NCI-H524 treated with DMSO at 0.1 percent for 48 hours (cell line): ENCODE measurements at regions not wholly inside any gene's neighbourhood (a gene's known extent, or its start where the extent isn't known, plus 50 kb on each side); places are given as distances from the start of the nearest gene placed in this dataset.

ENCODE experiments used
- DNase-seq: peaks from one replicate; lab custom pipeline; 2025; lab: John Stamatoyannopoulos, UW

GRCh38 chr14:53896726-53897125 lies 59.9 kb downstream of the BMP4 start:
- DNase-seq = no peak

GRCh38 chr14:53894456-53894855 lies 62.2 kb downstream of the BMP4 start:
- DNase-seq = no peak

GRCh38 chr14:53893374-53893773 lies 63.3 kb downstream of the BMP4 start:
- DNase-seq = no peak

- DNase-seq = no peak
These were observed 66.0 kb downstream of the BMP4 start for GRCh38 chr14:53890611-53891101.

- no peak for DNase-seq
These were observed 67.9 kb downstream of the BMP4 start for GRCh38 chr14:53888535-53889386.

GRCh38 chr14:53885136-53885640 lies 71.4 kb downstream of the BMP4 start:
- no peak for DNase-seq

- DNase-seq = no peak
These were observed 72.0 kb downstream of the BMP4 start for GRCh38 chr14:53884601-53885000.

GRCh38 chr14:53883739-53884138 lies 72.9 kb downstream of the BMP4 start:
- DNase-seq = no peak

- no peak for DNase-seq
These were observed 73.9 kb downstream of the BMP4 start for GRCh38 chr14:53882684-53883083.

GRCh38 chr14:53881921-53882320 lies 74.7 kb downstream of the BMP4 start:
- no peak for DNase-seq

GRCh38 chr14:53881161-53881871 lies 75.3 kb downstream of the BMP4 start:
- no peak for DNase-seq

- DNase-seq = no peak
These were observed 75.9 kb downstream of the BMP4 start for GRCh38 chr14:53880761-53881160.

- DNase-seq = no peak
These were observed 76.9 kb downstream of the BMP4 start for GRCh38 chr14:53879747-53880146.

- DNase-seq = no peak
These were observed 77.5 kb downstream of the BMP4 start for GRCh38 chr14:53879022-53879686.

- DNase-seq = no peak
These were observed 81.2 kb downstream of the BMP4 start for GRCh38 chr14:53875324-53875897.

GRCh38 chr14:53874704-53875103 lies 81.9 kb downstream of the BMP4 start:
- no peak for DNase-seq

GRCh38 chr14:53872681-53873089 lies 83.9 kb downstream of the BMP4 start:
- DNase-seq = no peak

- no peak for DNase-seq
These were observed 84.7 kb downstream of the BMP4 start for GRCh38 chr14:53871951-53872350.

GRCh38 chr14:53871011-53871410 lies 85.6 kb downstream of the BMP4 start:
- DNase-seq = no peak

- DNase-seq = no peak
These were observed 90.9 kb downstream of the BMP4 start for GRCh38 chr14:53865711-53866110.

GRCh38 chr14:53861781-53862180 lies 94.8 kb downstream of the BMP4 start:
- DNase-seq = no peak

- no peak for DNase-seq
These were observed 98.3 kb downstream of the BMP4 start for GRCh38 chr14:53858345-53858684.
